ENCODE measurements at regions not wholly inside any gene's neighbourhood (a gene's known extent, or its start where the extent isn't known, plus 50 kb on each side); places are given as distances from the start of the nearest gene placed in this dataset.

DNA sequence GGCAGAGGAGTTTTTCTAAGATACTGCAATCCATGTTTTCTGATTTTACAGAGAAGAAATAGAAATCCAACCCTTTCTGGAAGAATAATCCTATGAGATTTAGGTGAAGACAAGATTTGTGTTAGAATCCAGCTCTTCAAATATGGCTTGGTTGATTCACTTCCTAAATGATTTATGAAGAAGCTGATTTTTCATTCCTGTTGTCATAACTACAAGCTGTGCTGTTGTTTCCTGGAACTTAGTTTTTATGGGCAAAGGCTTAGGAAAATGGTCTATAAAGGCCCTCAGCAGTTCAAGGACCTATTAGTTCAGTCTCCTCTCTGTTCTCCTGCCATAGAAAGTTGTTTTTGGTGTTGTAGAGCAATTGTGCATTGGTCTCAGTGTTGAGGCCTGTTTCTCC is 174.2 kb upstream of the FAM20A start:
- H3K9me3 ChIP-seq: no peaks in the 10 kb centered on the region
- DNase-seq: no peak
- no peaks in the 10 kb centered on the region for H3K27me3 ChIP-seq
- H3K27ac ChIP-seq: peak overlapping the region in 2 of 5 donors; percentile 43 to 59
- H3K4me3 ChIP-seq: no peak overlapping the region
- no peaks in the 10 kb centered on the region for H3K36me3 ChIP-seq
- TF ChIP-seq POLR2AphosphoS5 (IDR thresholded peaks at IDR 0.05): no peak
- TF ChIP-seq EP300 (IDR thresholded peaks at IDR 0.05): no peak
- TF ChIP-seq POLR2A (IDR thresholded peaks at IDR 0.05): no peak
- TF ChIP-seq, protein P1, sequence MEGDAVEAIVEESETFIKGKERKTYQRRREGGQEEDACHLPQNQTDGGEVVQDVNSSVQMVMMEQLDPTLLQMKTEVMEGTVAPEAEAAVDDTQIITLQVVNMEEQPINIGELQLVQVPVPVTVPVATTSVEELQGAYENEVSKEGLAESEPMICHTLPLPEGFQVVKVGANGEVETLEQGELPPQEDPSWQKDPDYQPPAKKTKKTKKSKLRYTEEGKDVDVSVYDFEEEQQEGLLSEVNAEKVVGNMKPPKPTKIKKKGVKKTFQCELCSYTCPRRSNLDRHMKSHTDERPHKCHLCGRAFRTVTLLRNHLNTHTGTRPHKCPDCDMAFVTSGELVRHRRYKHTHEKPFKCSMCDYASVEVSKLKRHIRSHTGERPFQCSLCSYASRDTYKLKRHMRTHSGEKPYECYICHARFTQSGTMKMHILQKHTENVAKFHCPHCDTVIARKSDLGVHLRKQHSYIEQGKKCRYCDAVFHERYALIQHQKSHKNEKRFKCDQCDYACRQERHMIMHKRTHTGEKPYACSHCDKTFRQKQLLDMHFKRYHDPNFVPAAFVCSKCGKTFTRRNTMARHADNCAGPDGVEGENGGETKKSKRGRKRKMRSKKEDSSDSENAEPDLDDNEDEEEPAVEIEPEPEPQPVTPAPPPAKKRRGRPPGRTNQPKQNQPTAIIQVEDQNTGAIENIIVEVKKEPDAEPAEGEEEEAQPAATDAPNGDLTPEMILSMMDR (IDR thresholded peaks at IDR 0.05): no peak
- H3K4me1 ChIP-seq: peaks cover 4 to 31% (median 16%) of the 10 kb centered on the region in 4 donors
- intact Hi-C loops (cut with DNase I; ENCODE audit: low total_unique reads): loop anchor here (5.0 to 10.0 kb wide), 2 partner anchors 199 to 462 kb away; no protein-coding TSS in a partner anchor

- Histone ChIP-seq H3K27me3 (no peaks in the 10 kb centered on the region), H3K4me1 (peaks cover 0 to 15% (median 3%) of the 10 kb centered on the region in 4 donors), H3K27ac (peak overlapping the region in 4 of 5 donors; percentile 3 to 69 (median 58)), H3K36me3 (no peaks in the 10 kb centered on the region), H3K4me3 (peak overlapping the region in 1 of 4 donors; percentile 24), H3K9me3 (no peaks in the 10 kb centered on the region)
- intact Hi-C loops (cut with DNase I; ENCODE audit: low total_unique reads): loop anchor here (10.0 kb wide), 1 partner anchor 203 kb away; no protein-coding TSS in a partner anchor
- peak in 1 of 2 donors; percentile 83 for DNase-seq
- WGBS, 5 donors: 30 to 38% (median 37%) methylated on average over 8 of the region's 8 CpGs
- TF ChIP-seq EP300 (IDR thresholded peaks at IDR 0.05) (no peak), POLR2AphosphoS5 (IDR thresholded peaks at IDR 0.05) (no peak), POLR2A (IDR thresholded peaks at IDR 0.05) (no peak)
- TF ChIP-seq, protein P1 (IDR thresholded peaks at IDR 0.05): peak in 4 of 7 experiments; percentile 33 to 57 (median 36)
Observed at GRCh38 chr17:68771867-68772515, 170.8 kb upstream of the FAM20A start.

DNA sequence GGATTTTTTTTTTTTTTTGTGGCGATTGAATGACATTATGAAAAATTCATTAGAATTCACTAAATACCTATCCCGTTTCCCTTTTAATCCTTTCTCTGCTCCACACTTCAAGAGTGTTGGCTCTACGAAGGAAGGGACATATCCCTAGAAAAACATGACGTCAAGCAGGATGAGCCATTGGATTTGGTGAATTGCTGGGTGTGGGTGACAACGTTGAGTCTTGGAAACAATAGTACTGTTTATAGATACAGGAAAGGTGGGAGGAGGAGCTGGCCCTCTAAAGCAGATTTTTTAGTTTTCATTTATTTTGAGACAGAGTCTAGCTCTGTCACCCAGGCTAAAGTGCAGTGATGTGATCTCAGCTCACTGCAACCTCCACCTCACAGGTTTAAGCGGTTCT is 167.6 kb upstream of the FAM20A start:
- DNase-seq: no peak
- H3K4me3 ChIP-seq: no peak overlapping the region
- H3K9me3 ChIP-seq: no peaks in the 10 kb centered on the region
- 75 to 82% (median 79%) methylated on average over 6 of the region's 6 CpGs for WGBS, 5 donors
- H3K27me3 ChIP-seq: no peaks in the 10 kb centered on the region
- H3K4me1 ChIP-seq: peaks cover 0 to 8% (median 3%) of the 10 kb centered on the region in 4 donors
- intact Hi-C loops (cut with DNase I; ENCODE audit: low total_unique reads): loop anchor here (10.0 kb wide), 1 partner anchor 234 kb away; no protein-coding TSS in a partner anchor
- no peak for TF ChIP-seq POLR2AphosphoS5 (IDR thresholded peaks at IDR 0.05)
- TF ChIP-seq, protein P1 (IDR thresholded peaks at IDR 0.05): no peak
- no peak for TF ChIP-seq POLR2A (IDR thresholded peaks at IDR 0.05)
- no peak for TF ChIP-seq EP300 (IDR thresholded peaks at IDR 0.05)
- H3K36me3 ChIP-seq: no peaks in the 10 kb centered on the region
- no peak overlapping the region for H3K27ac ChIP-seq

DNA sequence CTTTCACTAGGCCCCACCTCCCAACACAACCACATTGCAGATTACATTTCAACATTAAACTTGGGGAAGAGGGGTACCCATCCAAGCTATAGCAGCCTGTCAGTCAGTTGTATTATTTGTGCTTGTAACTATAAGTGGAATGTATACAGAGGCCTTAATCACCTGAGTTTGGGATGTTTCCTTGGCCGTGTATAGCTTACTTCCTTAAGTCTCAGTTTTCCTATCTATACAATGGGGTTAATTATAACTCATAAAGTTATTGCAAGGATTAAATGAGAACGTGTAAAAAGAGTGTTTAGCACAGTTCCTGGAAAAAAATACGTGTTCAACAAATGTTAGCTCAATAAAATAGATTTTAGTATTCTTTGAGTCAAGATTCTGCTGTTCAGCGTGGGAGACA is 165.5 kb upstream of the FAM20A start:
- DNase-seq: no peak
- Histone ChIP-seq H3K27ac (no peak overlapping the region), H3K9me3 (no peaks in the 10 kb centered on the region), H3K4me3 (no peak overlapping the region), H3K4me1 (no peaks in the 10 kb centered on the region), H3K27me3 (no peaks in the 10 kb centered on the region), H3K36me3 (no peaks in the 10 kb centered on the region)
- intact Hi-C loops (cut with DNase I; ENCODE audit: low total_unique reads): loop anchor here (10.0 kb wide), 1 partner anchor 232 kb away; no protein-coding TSS in a partner anchor
- TF ChIP-seq, protein P1 (IDR thresholded peaks at IDR 0.05): no peak
- TF ChIP-seq EP300 (IDR thresholded peaks at IDR 0.05) (no peak), POLR2AphosphoS5 (IDR thresholded peaks at IDR 0.05) (no peak), POLR2A (IDR thresholded peaks at IDR 0.05) (no peak)
- 70 to 82% (median 80%) methylated on average over 4 of the region's 4 CpGs for WGBS, 5 donors

All from stomach (tissue), 8 donors.